ENCODE measurements at regions not wholly inside any gene's neighbourhood (a gene's known extent, or its start where the extent isn't known, plus 50 kb on each side); places are given as distances from the start of the nearest gene placed in this dataset.

- WGBS, 2 experiments (ENCODE audit: insufficient coverage in 1 of 2, insufficient read length in 1 of 2): 93 to 100% methylated on average over 2 to 4 of the region's 4 CpGs
- Histone ChIP-seq H3K9me3 (ENCODE audit: control insufficient read depth, low read length) (peaks cover 9% of the 10 kb centered on the region), H3K27me3 (ENCODE audit: control insufficient read depth, insufficient read depth, low read length, poor library complexity, severe bottlenecking) (no peaks in the 10 kb centered on the region), H3K4me3 (ENCODE audit: low read length) (no peak overlapping the region), H3K36me3 (ENCODE audit: control insufficient read depth, insufficient read depth, low read length) (no peaks in the 10 kb centered on the region), H3K9ac (ENCODE audit: extremely low read depth, low read length, poor library complexity, severe bottlenecking) (no peak overlapping the region), H3K4me1 (ENCODE audit: control insufficient read depth, insufficient read depth, low read length) (no peaks in the 10 kb centered on the region), H3K27ac (ENCODE audit: low read depth, low read length) (no peak overlapping the region)
- no peaks in the 10 kb centered on the region for H3K4me1 Mint-ChIP-seq
- no peaks in the 10 kb centered on the region for H3K36me3 Mint-ChIP-seq (ENCODE audit: low read depth)
- no peak overlapping the region for H3K4me3 Mint-ChIP-seq
- TF ChIP-seq CTCF (conservative IDR thresholded peaks at IDR 0.05): no peak
- no peak overlapping the region for H3K27ac Mint-ChIP-seq
- no peaks in the 10 kb centered on the region for H3K27me3 Mint-ChIP-seq (ENCODE audit: insufficient read depth)
- H3K9me3 Mint-ChIP-seq: peaks cover 1% of the 10 kb centered on the region
- DNase-seq: no peak
Measured at GRCh38 chr2:174648896-174649295, 51.3 kb upstream of the WIPF1 start.
